OCI-LY1 (cell line): ENCODE measurements at regions not wholly inside any gene's neighbourhood (a gene's known extent, or its start where the extent isn't known, plus 50 kb on each side); places are given as distances from the start of the nearest gene placed in this dataset.

Experiments
- H2AFZ ChIP-seq: fragments of 200-600 bp; sonication (generic), shearing (Covaris generic); 2 replicates; pipeline ENCODE4 v1.6.0; 2014; ENCODE audit warnings: antibody characterized with exemption, mild to moderate bottlenecking, low read length
- H3F3A ChIP-seq: fragments of 200-600 bp; sonication (generic), shearing (Covaris generic); 2 replicates; pipeline ENCODE4 v1.6.0; 2014; ENCODE audit warnings: mild to moderate bottlenecking, antibody characterized with exemption, low read length, moderate library complexity; ENCODE audit not compliant: insufficient read depth
- H3K27ac ChIP-seq: fragments of 200-600 bp; sonication (generic); 2 replicates; pipeline ENCODE4 v1.5.1; 2014; ENCODE audit warnings: low read length, mixed run types, mild to moderate bottlenecking, low read depth; ENCODE audit not compliant: poor library complexity, severe bottlenecking
- H3K27me3 ChIP-seq: fragments of 200-600 bp; sonication (generic); 2 replicates; pipeline ENCODE4 v1.6.0; 2014; ENCODE audit warnings: antibody characterized with exemption, mild to moderate bottlenecking, low read length, moderate library complexity; ENCODE audit not compliant: insufficient read depth
- H3K36me3 ChIP-seq: fragments of 200-600 bp; sonication (generic); 2 replicates; pipeline ENCODE4 v1.6.1; 2014; ENCODE audit warnings: mild to moderate bottlenecking, antibody characterized with exemption, low read length, moderate library complexity, mixed read lengths; ENCODE audit not compliant: insufficient read depth
- H3K4me1 ChIP-seq: fragments of 200-600 bp; sonication (generic); 2 replicates; pipeline ENCODE4 v1.5.1; 2014; ENCODE audit warnings: mild to moderate bottlenecking, low read length, moderate library complexity; ENCODE audit not compliant: insufficient read depth, severe bottlenecking
- H3K4me2 ChIP-seq: fragments of 200-600 bp; sonication (generic), shearing (Covaris generic); 2 replicates; pipeline ENCODE4 v1.6.1; 2014; ENCODE audit warnings: low read length
- H3K4me3 ChIP-seq: fragments of 200-600 bp; sonication (generic); 2 replicates; pipeline ENCODE4 v1.5.1; 2014; ENCODE audit warnings: low read length, low read depth, mild to moderate bottlenecking, mixed read lengths; ENCODE audit not compliant: poor library complexity, severe bottlenecking
- H3K79me2 ChIP-seq: fragments of 200-600 bp; shearing (Covaris generic); 2 replicates; pipeline ENCODE4 v1.6.1; 2016; ENCODE audit warnings: mixed run types, low read length, mixed read lengths; ENCODE audit not compliant: insufficient read depth
- H3K9ac ChIP-seq: fragments of 200-600 bp; sonication (generic), shearing (Covaris generic); 2 replicates; pipeline ENCODE4 v1.6.1; 2014; ENCODE audit warnings: mild to moderate bottlenecking, low read length, mixed read lengths
- H3K9me2 ChIP-seq: fragments of 200-600 bp; sonication (generic), shearing (Covaris generic); 2 replicates; pipeline ENCODE4 v1.6.1; 2014; ENCODE audit warnings: low read depth, mild to moderate bottlenecking, low read length, mixed read lengths
- H3K9me3 ChIP-seq: fragments of 200-600 bp; shearing (Covaris generic); 2 replicates; pipeline ENCODE4 v1.6.1; 2014; ENCODE audit warnings: low read length, mixed read lengths
- H4K20me1 ChIP-seq: fragments of 200-600 bp; sonication (generic), shearing (Covaris generic); 2 replicates; pipeline ENCODE4 v1.6.0; 2016; ENCODE audit warnings: mild to moderate bottlenecking, low read length; ENCODE audit not compliant: insufficient read depth
- CTCF ChIP-seq: fragments of 200-600 bp; sonication (generic), shearing (Covaris generic); IDR thresholded peaks from 2 replicates; pipeline ENCODE4 v1.5.1; 2017; ENCODE audit warnings: mild to moderate bottlenecking, antibody characterized with exemption, low read length, moderate library complexity, mixed read lengths
- EZH2 ChIP-seq: fragments of 200-600 bp; sonication (generic), shearing (Covaris generic); IDR thresholded peaks from 2 replicates; pipeline ENCODE4 v1.8.0; 2017; ENCODE audit warnings: borderline replicate concordance, mixed run types, mild to moderate bottlenecking, antibody characterized with exemption, low read length, moderate library complexity, mixed read lengths

- peaks cover 40% of the 10 kb centered on the region for H3F3A ChIP-seq
- no peaks in the 10 kb centered on the region for H4K20me1 ChIP-seq
- peaks cover 28% of the 10 kb centered on the region for H3K4me1 ChIP-seq
- no peak overlapping the region for H3K9ac ChIP-seq
- H3K4me2 ChIP-seq: no peak overlapping the region
- H2AFZ ChIP-seq: no peak overlapping the region
- TF ChIP-seq EZH2: no peak
- H3K4me3 ChIP-seq: no peak overlapping the region
- no peak overlapping the region for H3K27ac ChIP-seq
- no peaks in the 10 kb centered on the region for H3K9me2 ChIP-seq
- H3K9me3 ChIP-seq: peaks cover 10% of the 10 kb centered on the region; the same call in 1 of the 2 replicates
- no peaks in the 10 kb centered on the region for H3K36me3 ChIP-seq
- H3K79me2 ChIP-seq: no peaks in the 10 kb centered on the region
- H3K27me3 ChIP-seq: no peaks in the 10 kb centered on the region
Observed at GRCh38 chr10:124224331-124225028, 131.1 kb upstream of the CHST15 start.

- H3K4me3 ChIP-seq: no peak overlapping the region
- H3F3A ChIP-seq: peaks cover 32% of the 10 kb centered on the region
Observed at GRCh38 chr10:124223711-124224085, 130.3 kb upstream of the CHST15 start.

GRCh38 chr10:124222988-124223710, 129.8 kb upstream of the CHST15 start:
- Histone ChIP-seq H3K27ac (no peak overlapping the region), H3K4me3 (no peak overlapping the region), H3K79me2 (no peaks in the 10 kb centered on the region), H3K27me3 (no peaks in the 10 kb centered on the region), H3F3A (peaks cover 27% of the 10 kb centered on the region), H3K36me3 (no peaks in the 10 kb centered on the region), H3K4me1 (peaks cover 28% of the 10 kb centered on the region), H3K4me2 (no peak overlapping the region; the same call in 1 of the 2 replicates), H3K9me2 (no peaks in the 10 kb centered on the region), H3K9ac (no peak overlapping the region), H4K20me1 (no peaks in the 10 kb centered on the region), H3K9me3 (peaks cover 8% of the 10 kb centered on the region; the same call in 1 of the 2 replicates), H2AFZ (no peak overlapping the region)
- TF ChIP-seq EZH2 (no peak), CTCF (no peak)

More at GRCh38 chr10:124223711-124224085, 130.3 kb upstream of the CHST15 start:
- Histone ChIP-seq H3K9me3 (peaks cover 10% of the 10 kb centered on the region; the same call in 1 of the 2 replicates), H3K79me2 (no peaks in the 10 kb centered on the region), H4K20me1 (no peaks in the 10 kb centered on the region), H3K9me2 (no peaks in the 10 kb centered on the region), H3K27ac (no peak overlapping the region), H3K9ac (no peak overlapping the region), H3K4me1 (peaks cover 28% of the 10 kb centered on the region), H3K36me3 (no peaks in the 10 kb centered on the region), H3K4me2 (no peak overlapping the region), H3K27me3 (no peaks in the 10 kb centered on the region), H2AFZ (no peak overlapping the region)
- no peak for TF ChIP-seq CTCF
